ENCODE measurements at regions not wholly inside any gene's neighbourhood (a gene's known extent, or its start where the extent isn't known, plus 50 kb on each side); places are given as distances from the start of the nearest gene placed in this dataset.

DNA sequence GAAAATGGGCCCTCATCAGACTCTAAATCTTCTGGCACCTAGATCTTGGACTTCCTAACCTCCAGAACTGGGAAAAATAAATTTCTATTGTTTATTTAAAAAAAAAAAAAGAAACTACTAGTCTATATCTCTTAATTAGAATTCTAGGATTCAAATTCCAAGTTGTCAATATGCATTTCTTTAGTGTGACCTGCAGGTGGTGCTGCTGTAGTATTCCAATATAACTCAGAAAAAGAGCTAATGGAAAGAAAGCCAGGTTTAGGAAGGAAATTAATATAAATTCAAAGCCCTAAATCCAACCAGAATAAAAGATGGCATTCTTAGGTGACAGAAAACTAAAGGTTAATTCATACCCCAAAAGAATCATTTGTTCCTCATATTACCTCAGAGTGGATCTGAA lies 80.0 kb upstream of the NALF2 start:
- TF ChIP-seq, protein P1, sequence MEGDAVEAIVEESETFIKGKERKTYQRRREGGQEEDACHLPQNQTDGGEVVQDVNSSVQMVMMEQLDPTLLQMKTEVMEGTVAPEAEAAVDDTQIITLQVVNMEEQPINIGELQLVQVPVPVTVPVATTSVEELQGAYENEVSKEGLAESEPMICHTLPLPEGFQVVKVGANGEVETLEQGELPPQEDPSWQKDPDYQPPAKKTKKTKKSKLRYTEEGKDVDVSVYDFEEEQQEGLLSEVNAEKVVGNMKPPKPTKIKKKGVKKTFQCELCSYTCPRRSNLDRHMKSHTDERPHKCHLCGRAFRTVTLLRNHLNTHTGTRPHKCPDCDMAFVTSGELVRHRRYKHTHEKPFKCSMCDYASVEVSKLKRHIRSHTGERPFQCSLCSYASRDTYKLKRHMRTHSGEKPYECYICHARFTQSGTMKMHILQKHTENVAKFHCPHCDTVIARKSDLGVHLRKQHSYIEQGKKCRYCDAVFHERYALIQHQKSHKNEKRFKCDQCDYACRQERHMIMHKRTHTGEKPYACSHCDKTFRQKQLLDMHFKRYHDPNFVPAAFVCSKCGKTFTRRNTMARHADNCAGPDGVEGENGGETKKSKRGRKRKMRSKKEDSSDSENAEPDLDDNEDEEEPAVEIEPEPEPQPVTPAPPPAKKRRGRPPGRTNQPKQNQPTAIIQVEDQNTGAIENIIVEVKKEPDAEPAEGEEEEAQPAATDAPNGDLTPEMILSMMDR (IDR thresholded peaks at IDR 0.05; ENCODE audit: low read depth, low read length, poor library complexity, severe bottlenecking), result peak; percentile 25
- TF ChIP-seq EZH2phosphoT487 (IDR thresholded peaks at IDR 0.05; ENCODE audit: borderline replicate concordance, low read length), result no peak

Measured in DOHH2 (cell line).